Prostate gland (tissue), 2 donors: ENCODE measurements at regions not wholly inside any gene's neighbourhood (a gene's known extent, or its start where the extent isn't known, plus 50 kb on each side); places are given as distances from the start of the nearest gene placed in this dataset.

Experiments used
- POLR2A ChIP-seq: fragments of 450-650 bp; IDR thresholded peaks from one replicate; pipeline ENCODE4 v1.6.1; 2016; ENCODE audit warnings: antibody characterized with exemption, mild to moderate bottlenecking
- POLR2AphosphoS5 ChIP-seq: sonication (generic); formaldehyde crosslinking; IDR thresholded peaks from one replicate; pipeline ENCODE4 v1.6.1; 2017; ENCODE audit warnings: antibody characterized with exemption
- TF ChIP-seq, protein P1 (sequence below), 4 experiments: fragments of 200-600 bp in 2 of 4; fragments of 450-650 bp in 2 of 4; sonication (generic) in 2 of 4; IDR thresholded peaks; 1 replicate in 3 of 4; 2 replicates in 1 of 4; pipeline ENCODE4 v1.5.1; 2016 to 2019; ENCODE audit warnings: antibody characterized with exemption in 4 of 4, mild to moderate bottlenecking in 2 of 4, moderate library complexity in 2 of 4

DNA sequence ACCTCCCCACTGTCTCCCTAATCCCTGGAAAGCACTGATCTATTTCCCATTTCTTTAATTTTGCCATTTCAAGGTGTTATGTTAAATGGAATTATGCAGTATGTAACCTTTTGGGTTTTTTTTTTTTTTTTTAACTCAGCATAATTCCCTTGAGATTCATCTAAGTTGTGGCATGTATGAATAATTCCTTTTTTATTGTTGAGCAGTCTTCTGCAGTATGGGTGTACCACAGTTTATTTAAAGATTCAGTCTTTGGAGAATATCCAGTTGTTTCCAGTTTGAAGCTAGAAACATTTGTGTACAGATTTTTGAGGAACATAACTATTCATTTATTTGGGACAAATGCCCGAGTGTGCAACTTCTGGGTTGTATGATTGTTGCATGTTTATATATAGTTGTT is 162.2 kb upstream of the FAM78B start:
- TF ChIP-seq, protein P1, sequence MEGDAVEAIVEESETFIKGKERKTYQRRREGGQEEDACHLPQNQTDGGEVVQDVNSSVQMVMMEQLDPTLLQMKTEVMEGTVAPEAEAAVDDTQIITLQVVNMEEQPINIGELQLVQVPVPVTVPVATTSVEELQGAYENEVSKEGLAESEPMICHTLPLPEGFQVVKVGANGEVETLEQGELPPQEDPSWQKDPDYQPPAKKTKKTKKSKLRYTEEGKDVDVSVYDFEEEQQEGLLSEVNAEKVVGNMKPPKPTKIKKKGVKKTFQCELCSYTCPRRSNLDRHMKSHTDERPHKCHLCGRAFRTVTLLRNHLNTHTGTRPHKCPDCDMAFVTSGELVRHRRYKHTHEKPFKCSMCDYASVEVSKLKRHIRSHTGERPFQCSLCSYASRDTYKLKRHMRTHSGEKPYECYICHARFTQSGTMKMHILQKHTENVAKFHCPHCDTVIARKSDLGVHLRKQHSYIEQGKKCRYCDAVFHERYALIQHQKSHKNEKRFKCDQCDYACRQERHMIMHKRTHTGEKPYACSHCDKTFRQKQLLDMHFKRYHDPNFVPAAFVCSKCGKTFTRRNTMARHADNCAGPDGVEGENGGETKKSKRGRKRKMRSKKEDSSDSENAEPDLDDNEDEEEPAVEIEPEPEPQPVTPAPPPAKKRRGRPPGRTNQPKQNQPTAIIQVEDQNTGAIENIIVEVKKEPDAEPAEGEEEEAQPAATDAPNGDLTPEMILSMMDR (IDR thresholded peaks at IDR 0.05), result no peak
- no peak for TF ChIP-seq POLR2AphosphoS5
- TF ChIP-seq POLR2A, result no peak
